Activated CD8-positive, alpha-beta T cell treated with anti-CD3 and anti-CD28 coated beads, Interleukin-2, amount 10 ng/mL, durations not matched to agents 7 days and 5 days (primary cell): ENCODE measurements at regions not wholly inside any gene's neighbourhood (a gene's known extent, or its start where the extent isn't known, plus 50 kb on each side); places are given as distances from the start of the nearest gene placed in this dataset.
"Not testable (repeated sequence)": the region's sequence is repeated elsewhere in the genome, so short reads cannot be mapped to it uniquely, and the experiment has no call there.

Experiments
- ATAC-seq: fragments of 150-1000 bp; cut with Tn5 transposase; one replicate; pipeline ENCODE4 v1.10.0; 2021; ENCODE audit warnings: moderate library complexity
- CTCF ChIA-PET: fragments of 350-600 bp; sonication (Branson Sonifier 250); formaldehyde crosslinking; loops from one replicate; lab custom pipeline; 2021; ENCODE audit warnings: antibody characterized with exemption; lab: Charles Lee
- POLR2A ChIA-PET: fragments of 350-600 bp; sonication (Branson Sonifier 250); formaldehyde crosslinking; loops from one replicate; lab custom pipeline; 2021; ENCODE audit warnings: antibody characterized with exemption; lab: Charles Lee
- DNase-seq: peaks from one replicate; pipeline ENCODE4 v3.0.0-alpha.2; 2020
- H3K27ac Mint-ChIP-seq: one replicate; pipeline ENCODE4 v1.8.0; 2021; ENCODE audit warnings: mild to moderate bottlenecking, mixed read lengths
- H3K27me3 Mint-ChIP-seq: one replicate; pipeline ENCODE4 v1.8.0; 2021; ENCODE audit warnings: low read depth, mixed read lengths
- H3K36me3 Mint-ChIP-seq: one replicate; pipeline ENCODE4 v1.8.0; 2021; ENCODE audit warnings: low read depth, mixed read lengths
- H3K4me1 Mint-ChIP-seq: one replicate; pipeline ENCODE4 v1.8.0; 2021; ENCODE audit warnings: low read depth, mixed read lengths
- H3K4me3 Mint-ChIP-seq: one replicate; pipeline ENCODE4 v1.8.0; 2021; ENCODE audit warnings: mild to moderate bottlenecking, mixed read lengths
- H3K9me3 Mint-ChIP-seq: one replicate; pipeline ENCODE4 v1.8.0; 2022; ENCODE audit warnings: mixed read lengths; ENCODE audit not compliant: insufficient read depth

DNA sequence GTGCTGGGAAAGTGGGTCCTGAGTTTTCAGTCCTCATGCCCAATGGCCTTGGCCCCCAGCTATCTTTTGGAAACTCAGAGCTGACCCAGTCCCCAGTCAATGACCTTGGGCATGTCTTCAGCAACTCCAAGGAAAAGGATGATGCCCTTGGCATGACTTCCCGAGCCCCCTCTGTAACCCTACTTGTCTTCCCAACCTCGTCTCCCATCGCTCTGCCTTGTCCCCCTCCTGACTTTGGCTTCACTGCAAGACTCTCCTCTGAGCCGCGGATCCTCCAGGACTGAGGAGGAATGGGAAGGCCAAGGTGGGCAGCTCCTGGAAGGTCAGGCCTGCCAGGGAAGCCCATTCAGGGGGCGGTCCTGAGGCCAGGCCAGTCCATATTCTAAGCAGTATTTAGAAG lies 73.5 kb upstream of the MEF2A start:
- H3K27me3 Mint-ChIP-seq = peaks cover 10% of the 10 kb centered on the region
- ATAC-seq = no peak
- H3K9me3 Mint-ChIP-seq = no peaks in the 10 kb centered on the region
- ChIA-PET CTCF (interaction anchor here (2.1 kb wide), 1 partner anchor 11 kb away, joined by 7 read pairs; no protein-coding TSS in a partner anchor), POLR2A (interaction anchor here (0.9 kb wide), 1 partner anchor 10 kb away, joined by 3 read pairs; no protein-coding TSS in a partner anchor)
- H3K4me3 Mint-ChIP-seq = no peak overlapping the region
- H3K4me1 Mint-ChIP-seq = peaks cover 34% of the 10 kb centered on the region
- DNase-seq = no peak
- no peak overlapping the region for H3K27ac Mint-ChIP-seq
- H3K36me3 Mint-ChIP-seq = peaks cover 1% of the 10 kb centered on the region

DNA sequence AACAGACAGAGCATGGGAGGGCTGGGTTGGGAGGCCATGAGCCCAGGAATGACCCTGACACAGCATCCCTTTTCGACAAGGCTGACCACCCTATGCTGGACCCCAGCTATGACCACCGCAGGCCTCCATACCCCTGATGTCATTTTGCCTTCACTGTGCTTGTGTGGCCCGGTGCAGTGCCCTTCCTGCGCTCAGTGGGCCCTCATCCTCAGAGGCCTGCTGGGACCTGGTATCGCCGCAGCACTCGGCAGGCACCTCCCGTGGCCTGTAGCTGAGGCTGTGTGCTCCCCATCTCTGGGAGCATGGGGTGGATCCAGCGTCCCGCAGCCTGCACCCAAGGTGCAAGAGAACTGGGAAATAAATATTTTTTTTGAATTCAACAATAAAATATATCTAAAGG lies 73.1 kb upstream of the MEF2A start:
- Mint-ChIP-seq H3K9me3 (no peaks in the 10 kb centered on the region), H3K4me3 (no peak overlapping the region), H3K4me1 (peaks cover 37% of the 10 kb centered on the region), H3K36me3 (peaks cover 6% of the 10 kb centered on the region), H3K27ac (no peak overlapping the region), H3K27me3 (peaks cover 8% of the 10 kb centered on the region)
- ATAC-seq = no peak
- ChIA-PET CTCF (interaction anchor here (2.1 kb wide), 1 partner anchor 11 kb away, joined by 7 read pairs; no protein-coding TSS in a partner anchor), POLR2A (no interaction called here)
- DNase-seq = no peak

DNA sequence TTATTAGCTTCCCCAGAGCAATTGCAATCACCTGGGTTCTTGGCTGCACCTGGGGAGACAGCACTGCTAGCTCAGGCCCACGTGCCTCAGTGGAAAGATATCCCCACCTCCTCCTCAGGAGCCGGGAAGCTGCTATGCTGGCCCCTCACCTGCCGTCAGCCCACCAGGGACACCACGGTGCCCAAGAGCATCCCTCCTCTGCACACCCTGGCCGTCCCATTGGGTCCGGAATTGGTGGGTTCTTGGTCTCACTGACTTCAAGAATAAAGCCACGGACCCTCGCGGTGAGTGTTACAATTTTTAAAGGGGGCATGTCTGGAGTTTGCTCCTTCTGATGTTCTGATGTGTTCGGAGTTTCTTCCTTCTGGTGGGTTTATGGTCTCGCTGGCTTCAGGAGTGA lies 72.3 kb upstream of the MEF2A start:
- no peak for DNase-seq
- H3K27ac Mint-ChIP-seq = no peak overlapping the region
- ATAC-seq = no peak
- no peak overlapping the region for H3K4me3 Mint-ChIP-seq
- ChIA-PET POLR2A (interaction anchor here (0.8 kb wide), 1 partner anchor 16 kb away, joined by 3 read pairs; no protein-coding TSS in a partner anchor), CTCF (interaction anchor here (2.1 kb wide), 1 partner anchor 10 kb away, joined by 7 read pairs; no protein-coding TSS in a partner anchor)
- peaks cover 8% of the 10 kb centered on the region for H3K27me3 Mint-ChIP-seq
- no peaks in the 10 kb centered on the region for H3K9me3 Mint-ChIP-seq
- H3K4me1 Mint-ChIP-seq = peaks cover 44% of the 10 kb centered on the region
- H3K36me3 Mint-ChIP-seq = peaks cover 11% of the 10 kb centered on the region

DNA sequence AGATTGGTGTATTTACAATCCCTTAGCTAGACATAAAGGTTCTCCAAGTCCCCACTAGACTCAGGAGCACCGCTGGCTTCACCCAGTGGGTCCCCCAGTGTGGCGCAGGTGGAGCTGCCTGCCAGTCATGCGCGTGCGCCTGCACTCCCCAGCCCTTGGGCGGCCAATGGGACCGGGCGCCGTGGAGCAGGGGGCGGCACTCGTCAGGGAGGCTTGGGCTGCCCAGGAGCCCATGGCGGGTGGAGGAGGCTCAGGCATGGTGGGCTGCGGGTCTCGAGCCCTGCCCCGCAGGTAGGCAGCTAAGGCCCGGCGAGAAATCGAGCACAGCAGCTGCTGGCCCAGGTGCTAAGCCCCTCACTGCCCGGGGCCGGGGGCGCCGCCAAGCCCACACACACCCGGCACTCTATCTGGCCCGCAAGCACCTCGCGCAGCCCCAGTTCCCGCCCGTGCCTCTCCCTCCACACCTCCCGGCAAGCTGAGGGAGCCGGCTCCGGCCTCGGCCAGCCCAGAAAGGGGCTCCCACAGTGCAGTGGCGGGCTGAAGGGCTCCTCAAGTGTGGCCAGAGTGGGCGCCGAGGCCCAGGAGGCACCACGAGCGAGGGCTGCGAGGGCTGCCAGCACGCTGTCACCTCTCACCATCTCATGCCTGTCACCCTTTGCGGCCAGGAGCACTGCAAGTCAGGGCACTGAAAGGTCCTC lies 71.1 kb upstream of the MEF2A start:
- ChIA-PET POLR2A (interaction anchor here (0.8 to 1.1 kb wide), 2 partner anchors 9 to 17 kb away, joined by 3 read pairs; no protein-coding TSS in a partner anchor), CTCF (interaction anchor here (1.0 to 1.9 kb wide), 2 partner anchors 17 to 210 kb away, joined by 3 to 6 read pairs; no protein-coding TSS in a partner anchor)
- not testable (repeated sequence) for H3K4me3 Mint-ChIP-seq, DNase-seq, H3K9me3 Mint-ChIP-seq, H3K27me3 Mint-ChIP-seq, ATAC-seq
- peaks cover 48% of the 10 kb centered on the region for H3K4me1 Mint-ChIP-seq
- H3K36me3 Mint-ChIP-seq = peaks cover 12% of the 10 kb centered on the region
- peak overlapping the region; percentile 97 for H3K27ac Mint-ChIP-seq

DNA sequence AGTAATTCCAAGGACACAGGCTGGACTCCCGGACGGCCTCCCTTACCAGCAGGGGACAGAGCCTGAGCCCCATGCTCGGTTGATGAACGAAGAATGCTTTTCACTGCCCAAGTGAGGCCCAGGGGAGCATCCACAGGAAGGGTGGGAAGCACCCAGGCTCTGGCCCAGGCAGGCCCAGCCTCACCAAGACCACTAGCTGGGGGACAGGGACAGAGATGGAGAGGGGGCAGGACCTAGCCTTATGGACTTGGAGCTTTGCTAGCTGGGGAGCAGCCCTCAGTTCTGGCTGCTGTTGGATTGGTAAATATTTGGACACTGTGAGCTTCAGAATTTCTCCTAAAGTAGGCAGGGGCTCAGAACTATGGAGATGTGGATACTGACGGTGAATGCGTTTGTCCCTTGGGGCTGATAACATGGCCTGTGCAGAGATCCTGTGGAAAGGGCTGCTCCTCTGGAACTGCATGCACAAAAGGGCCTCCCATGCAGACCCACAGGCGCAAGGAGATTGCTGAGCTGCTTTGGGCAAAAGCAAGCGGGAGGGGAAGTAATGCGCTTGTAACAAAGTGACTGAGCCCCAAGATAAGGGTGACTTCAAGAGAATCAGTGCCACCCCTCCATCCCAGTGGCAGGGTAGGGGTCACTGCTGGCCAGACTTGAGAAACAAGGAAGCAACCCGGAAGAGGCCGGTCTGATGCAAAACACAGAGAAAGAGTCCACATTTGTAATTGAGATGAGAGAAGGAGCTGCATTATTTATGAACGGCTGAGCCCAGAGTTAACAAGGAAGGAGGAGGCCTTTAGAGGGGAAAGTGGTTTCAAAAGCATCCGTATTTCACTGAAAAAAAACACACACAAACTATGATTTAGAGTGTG lies 70.1 kb upstream of the MEF2A start:
- Mint-ChIP-seq H3K4me3 (peak overlapping the region; percentile 62), H3K9me3 (no peaks in the 10 kb centered on the region), H3K27me3 (peaks cover 3% of the 10 kb centered on the region), H3K27ac (peak overlapping the region; percentile 97), H3K4me1 (peaks cover 53% of the 10 kb centered on the region), H3K36me3 (peaks cover 12% of the 10 kb centered on the region)
- ChIA-PET CTCF (interaction anchor here (0.7 to 1.9 kb wide), 4 partner anchors 16 to 209 kb away, joined by 3 to 6 read pairs (median 4); no protein-coding TSS in a partner anchor), POLR2A (interaction anchor here (0.7 to 1.2 kb wide), 4 partner anchors 8 to 71 kb away, joined by 3 read pairs; no protein-coding TSS in a partner anchor)
- DNase-seq = peak; percentile 44
- ATAC-seq = peak; percentile 75

DNA sequence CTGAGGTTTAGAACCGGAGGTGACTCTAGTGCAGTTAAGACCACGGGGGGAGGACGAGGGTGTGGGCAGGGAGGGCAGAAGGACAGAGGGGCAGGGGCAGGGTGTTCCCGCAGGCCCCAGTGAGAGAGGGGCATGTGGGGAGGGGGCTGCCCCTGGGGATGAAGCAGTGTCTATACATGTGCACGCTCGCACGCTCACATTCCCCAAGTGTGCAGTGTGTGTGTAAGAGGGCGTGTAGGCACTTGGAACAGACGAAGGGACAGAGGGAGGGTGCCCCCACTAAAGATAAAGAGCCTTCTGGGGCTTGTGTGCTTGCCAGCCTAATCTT lies 69.5 kb upstream of the MEF2A start:
- Mint-ChIP-seq H3K4me3 (peak overlapping the region; percentile 62), H3K4me1 (peaks cover 59% of the 10 kb centered on the region), H3K36me3 (peaks cover 12% of the 10 kb centered on the region), H3K27ac (peak overlapping the region; percentile 97), H3K9me3 (no peaks in the 10 kb centered on the region), H3K27me3 (no peaks in the 10 kb centered on the region)
- ATAC-seq (peak; percentile 31), DNase-seq (peak; percentile 49)
- CTCF ChIA-PET = interaction anchor here (1.9 kb wide), 1 partner anchor 208 kb away, joined by 6 read pairs; no protein-coding TSS in a partner anchor
- POLR2A ChIA-PET = interaction anchor here (0.7 to 1.2 kb wide), 3 partner anchors 8 to 71 kb away, joined by 3 read pairs; no protein-coding TSS in a partner anchor

DNA sequence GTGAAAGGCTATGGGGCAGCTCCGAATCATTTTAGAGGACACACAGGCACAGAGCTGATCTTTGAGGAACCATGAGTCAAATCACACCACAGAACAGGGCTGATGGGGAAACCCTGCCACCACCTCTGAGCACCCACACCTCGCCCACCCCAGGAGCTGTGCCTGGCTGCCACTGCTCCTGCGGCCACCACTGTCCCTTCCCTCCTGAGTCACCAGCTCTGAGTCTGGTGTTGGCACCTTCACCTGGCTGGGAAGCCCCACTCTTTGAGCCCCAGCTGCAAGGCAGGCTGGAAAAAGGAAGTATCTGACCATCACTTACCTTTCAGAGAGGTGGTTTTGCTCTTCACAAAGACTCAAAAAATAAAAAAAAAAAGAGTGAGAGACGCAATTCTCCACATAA lies 63.6 kb upstream of the MEF2A start:
- CTCF ChIA-PET = interaction anchor here (1.2 to 2.0 kb wide), 2 partner anchors 9 to 202 kb away, joined by 4 to 7 read pairs; no protein-coding TSS in a partner anchor
- no peak for DNase-seq
- no peak for ATAC-seq
- H3K36me3 Mint-ChIP-seq = peaks cover 11% of the 10 kb centered on the region
- peak overlapping the region; percentile 26 for H3K27ac Mint-ChIP-seq
- no peak overlapping the region for H3K4me3 Mint-ChIP-seq
- POLR2A ChIA-PET = interaction anchor here (1.0 to 1.6 kb wide), 2 partner anchors 10 to 63 kb away, joined by 3 to 5 read pairs; partner anchors contain the start of gene MEF2A
- no peaks in the 10 kb centered on the region for H3K9me3 Mint-ChIP-seq
- no peaks in the 10 kb centered on the region for H3K27me3 Mint-ChIP-seq
- peaks cover 76% of the 10 kb centered on the region for H3K4me1 Mint-ChIP-seq

DNA sequence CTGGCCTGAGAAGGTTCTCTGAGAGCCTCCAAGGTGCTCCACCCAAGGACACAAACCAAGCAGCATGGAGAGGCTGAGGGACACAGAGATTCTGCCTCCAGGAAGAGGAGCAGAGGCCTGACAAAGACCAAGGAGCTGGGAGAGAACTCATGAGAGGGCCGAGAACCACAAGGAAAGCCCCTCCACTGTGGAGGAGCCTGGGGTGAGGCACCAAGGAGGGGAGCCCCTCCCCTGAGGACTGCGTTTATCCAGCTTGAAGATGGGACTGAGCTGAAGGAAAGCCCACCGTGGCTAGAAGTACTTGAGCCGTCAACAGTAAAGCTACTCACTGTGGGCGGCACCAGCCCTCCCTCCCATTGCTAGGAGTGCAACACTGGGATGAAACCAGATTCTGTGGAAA lies 63.1 kb upstream of the MEF2A start:
- H3K36me3 Mint-ChIP-seq = peaks cover 7% of the 10 kb centered on the region
- no peak overlapping the region for H3K4me3 Mint-ChIP-seq
- DNase-seq = no peak
- H3K9me3 Mint-ChIP-seq = no peaks in the 10 kb centered on the region
- POLR2A ChIA-PET = interaction anchor here (1.0 to 1.6 kb wide), 2 partner anchors 11 to 63 kb away, joined by 3 to 5 read pairs; partner anchors contain the start of gene MEF2A
- H3K27ac Mint-ChIP-seq = peak overlapping the region; percentile 26
- H3K27me3 Mint-ChIP-seq = no peaks in the 10 kb centered on the region
- peaks cover 76% of the 10 kb centered on the region for H3K4me1 Mint-ChIP-seq
- ATAC-seq = no peak
- CTCF ChIA-PET = interaction anchor here (1.2 to 2.0 kb wide), 2 partner anchors 9 to 202 kb away, joined by 4 to 7 read pairs; no protein-coding TSS in a partner anchor

DNA sequence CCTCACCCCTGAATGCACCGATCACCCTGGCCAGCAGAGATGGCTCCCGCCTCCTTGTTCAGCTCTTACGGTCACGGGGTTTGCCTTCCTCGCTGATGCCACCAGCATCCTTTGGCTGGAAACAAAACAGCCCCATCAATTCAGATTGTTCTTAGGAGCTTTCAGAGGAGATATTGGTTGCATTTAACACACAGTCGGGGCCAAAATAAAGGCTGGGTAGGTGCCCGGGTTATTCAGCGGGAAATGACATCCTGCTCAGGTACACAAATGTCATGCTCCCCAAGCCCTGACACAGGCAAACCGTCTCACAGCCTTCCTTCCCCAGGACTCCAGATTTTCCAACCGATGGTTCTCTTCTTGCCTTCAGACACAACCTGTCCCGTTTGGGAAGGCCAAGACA lies 62.4 kb upstream of the MEF2A start:
- peaks cover 1% of the 10 kb centered on the region for H3K36me3 Mint-ChIP-seq
- ATAC-seq (no peak), DNase-seq (no peak)
- POLR2A ChIA-PET = interaction anchor here (1.4 kb wide), 1 partner anchor 8 kb away, joined by 3 read pairs; no protein-coding TSS in a partner anchor
- H3K27ac Mint-ChIP-seq = peak overlapping the region; percentile 49
- no peak overlapping the region for H3K4me3 Mint-ChIP-seq
- H3K27me3 Mint-ChIP-seq = no peaks in the 10 kb centered on the region
- H3K9me3 Mint-ChIP-seq = no peaks in the 10 kb centered on the region
- H3K4me1 Mint-ChIP-seq = peaks cover 76% of the 10 kb centered on the region
- CTCF ChIA-PET = interaction anchor here (1.0 to 2.0 kb wide), 5 partner anchors 9 to 201 kb away, joined by 3 to 12 read pairs (median 4); no protein-coding TSS in a partner anchor

DNA sequence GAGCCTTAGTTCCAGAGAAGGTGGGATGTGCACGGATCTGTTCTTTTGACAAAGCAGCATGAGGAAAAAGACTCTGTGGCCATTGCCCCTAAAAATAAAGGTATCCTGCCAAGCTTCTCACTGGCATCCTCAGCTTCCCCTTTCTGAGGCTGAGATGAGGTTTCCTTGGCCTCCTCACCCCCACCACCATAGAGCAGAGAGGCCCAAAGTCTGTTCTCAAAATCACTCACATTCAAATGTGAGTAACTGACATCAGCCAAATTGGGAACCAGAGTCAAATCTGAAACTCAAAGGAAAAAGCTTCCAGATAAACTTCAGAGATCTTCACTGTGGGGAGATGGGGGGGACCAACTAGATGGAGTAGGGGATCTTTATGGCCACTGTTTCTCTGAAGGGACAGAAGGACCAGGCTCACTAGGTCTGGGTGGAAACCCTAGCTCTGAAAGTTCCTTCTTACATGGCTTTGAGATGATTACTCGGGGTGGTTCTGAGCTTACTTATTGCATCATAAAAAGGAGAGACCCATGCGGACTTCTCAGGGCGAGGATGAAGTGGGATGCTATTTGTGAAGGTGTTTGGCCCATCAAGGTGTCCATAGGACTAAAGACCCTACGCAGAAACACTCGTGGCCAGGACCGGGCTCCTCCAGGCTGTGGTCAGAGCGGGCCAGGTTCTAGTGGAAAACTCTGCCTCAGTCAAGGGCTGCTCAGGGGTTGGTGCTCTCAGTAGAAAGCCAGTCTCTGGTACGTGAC lies 61.5 kb upstream of the MEF2A start:
- no peaks in the 10 kb centered on the region for H3K9me3 Mint-ChIP-seq
- no peaks in the 10 kb centered on the region for H3K27me3 Mint-ChIP-seq
- ATAC-seq (peak; percentile 10), DNase-seq (no peak)
- H3K4me3 Mint-ChIP-seq = no peak overlapping the region
- CTCF ChIA-PET = interaction anchor here (0.9 to 2.0 kb wide), 9 partner anchors 8 to 200 kb away, joined by 3 to 12 read pairs (median 4); no protein-coding TSS in a partner anchor
- H3K36me3 Mint-ChIP-seq = no peaks in the 10 kb centered on the region
- peaks cover 82% of the 10 kb centered on the region for H3K4me1 Mint-ChIP-seq
- peak overlapping the region; percentile 74 for H3K27ac Mint-ChIP-seq
- POLR2A ChIA-PET = interaction anchor here (0.7 to 1.4 kb wide), 4 partner anchors 8 to 62 kb away, joined by 3 to 4 read pairs (median 3); partner anchors contain the start of gene MEF2A
